ENCODE measurements at regions not wholly inside any gene's neighbourhood (a gene's known extent, or its start where the extent isn't known, plus 50 kb on each side); places are given as distances from the start of the nearest gene placed in this dataset.

GRCh38 chr10:111233439-111233838 is 156.6 kb downstream of the ADRA2A start:
- H3K27ac ChIP-seq (ENCODE audit: low read depth in 1 of 3, low read length in 2 of 3) = no peak overlapping the region
- no peak for DNase-seq
- H3K36me3 ChIP-seq (ENCODE audit: control insufficient read depth in 3 of 3, insufficient read depth in 2 of 3, low read depth in 1 of 3, low read length in 3 of 3) = no peaks in the 10 kb centered on the region
- H3K27me3 ChIP-seq (ENCODE audit: control insufficient read depth in 3 of 3, insufficient read depth in 3 of 3, low read length in 3 of 3) = peaks cover 0 to 3% (median 0%) of the 10 kb centered on the region in 3 donors
- H3K4me1 ChIP-seq (ENCODE audit: control insufficient read depth in 3 of 3, insufficient read depth in 2 of 3, low read depth in 1 of 3, low read length in 2 of 3) = no peaks in the 10 kb centered on the region
- H3K4me3 ChIP-seq (ENCODE audit: low read depth in 1 of 3, low read length in 3 of 3) = no peak overlapping the region
- 20 to 49% (median 28%) methylated on average over 1 of the region's 1 CpG for WGBS, 3 donors
- H3K9me3 ChIP-seq (ENCODE audit: control insufficient read depth in 2 of 2, insufficient read depth in 1 of 2, low read depth in 1 of 2, low read length in 1 of 2) = no peaks in the 10 kb centered on the region
- no peak for FAIRE-seq

- peaks cover 0 to 3% (median 0%) of the 10 kb centered on the region in 3 donors for H3K27me3 ChIP-seq (ENCODE audit: control insufficient read depth in 3 of 3, insufficient read depth in 3 of 3, low read length in 3 of 3)
- no peak overlapping the region for H3K4me3 ChIP-seq (ENCODE audit: low read depth in 1 of 3, low read length in 3 of 3)
- 81 to 84% (median 82%) methylated on average over 5 of the region's 5 CpGs for WGBS, 3 donors
- no peaks in the 10 kb centered on the region for H3K4me1 ChIP-seq (ENCODE audit: control insufficient read depth in 3 of 3, insufficient read depth in 2 of 3, low read depth in 1 of 3, low read length in 2 of 3)
- H3K9me3 ChIP-seq (ENCODE audit: control insufficient read depth in 2 of 2, insufficient read depth in 1 of 2, low read depth in 1 of 2, low read length in 1 of 2) = no peaks in the 10 kb centered on the region
- FAIRE-seq = no peak
- H3K27ac ChIP-seq (ENCODE audit: low read depth in 1 of 3, low read length in 2 of 3) = no peak overlapping the region
- H3K36me3 ChIP-seq (ENCODE audit: control insufficient read depth in 3 of 3, insufficient read depth in 2 of 3, low read depth in 1 of 3, low read length in 3 of 3) = no peaks in the 10 kb centered on the region
- DNase-seq = no peak
These were observed 157.5 kb downstream of the ADRA2A start for GRCh38 chr10:111234234-111234913.

GRCh38 chr10:111234914-111235302 is 158.1 kb downstream of the ADRA2A start:
- Histone ChIP-seq H3K9me3 (ENCODE audit: control insufficient read depth in 2 of 2, insufficient read depth in 1 of 2, low read depth in 1 of 2, low read length in 1 of 2) (no peaks in the 10 kb centered on the region), H3K27me3 (ENCODE audit: control insufficient read depth in 3 of 3, insufficient read depth in 3 of 3, low read length in 3 of 3) (peaks cover 0 to 3% (median 0%) of the 10 kb centered on the region in 3 donors), H3K4me3 (ENCODE audit: low read depth in 1 of 3, low read length in 3 of 3) (no peak overlapping the region), H3K4me1 (ENCODE audit: control insufficient read depth in 3 of 3, insufficient read depth in 2 of 3, low read depth in 1 of 3, low read length in 2 of 3) (no peaks in the 10 kb centered on the region), H3K36me3 (ENCODE audit: control insufficient read depth in 3 of 3, insufficient read depth in 2 of 3, low read depth in 1 of 3, low read length in 3 of 3) (no peaks in the 10 kb centered on the region), H3K27ac (ENCODE audit: low read depth in 1 of 3, low read length in 2 of 3) (no peak overlapping the region)
- FAIRE-seq (no peak), DNase-seq (no peak)
- 60 to 65% (median 62%) methylated on average over 2 of the region's 2 CpGs for WGBS, 3 donors

GRCh38 chr10:111240348-111240747 is 163.5 kb downstream of the ADRA2A start:
- no peak for DNase-seq
- no peaks in the 10 kb centered on the region for H3K4me1 ChIP-seq (ENCODE audit: control insufficient read depth in 3 of 3, insufficient read depth in 2 of 3, low read depth in 1 of 3, low read length in 2 of 3)
- H3K4me3 ChIP-seq (ENCODE audit: low read depth in 1 of 3, low read length in 3 of 3) = no peak overlapping the region
- H3K27ac ChIP-seq (ENCODE audit: low read depth in 1 of 3, low read length in 2 of 3) = no peak overlapping the region
- no peak for FAIRE-seq
- H3K36me3 ChIP-seq (ENCODE audit: control insufficient read depth in 3 of 3, insufficient read depth in 2 of 3, low read depth in 1 of 3, low read length in 3 of 3) = no peaks in the 10 kb centered on the region
- WGBS, 3 donors = 87 to 95% (median 91%) methylated on average over 1 of the region's 1 CpG
- no peaks in the 10 kb centered on the region for H3K27me3 ChIP-seq (ENCODE audit: control insufficient read depth in 3 of 3, insufficient read depth in 3 of 3, low read length in 3 of 3)
- no peaks in the 10 kb centered on the region for H3K9me3 ChIP-seq (ENCODE audit: control insufficient read depth in 2 of 2, insufficient read depth in 1 of 2, low read depth in 1 of 2, low read length in 1 of 2)

- FAIRE-seq (no peak), DNase-seq (no peak)
- H3K4me3 ChIP-seq (ENCODE audit: low read depth in 1 of 3, low read length in 3 of 3) = no peak overlapping the region
- H3K27me3 ChIP-seq (ENCODE audit: control insufficient read depth in 3 of 3, insufficient read depth in 3 of 3, low read length in 3 of 3) = no peaks in the 10 kb centered on the region
- no peak overlapping the region for H3K27ac ChIP-seq (ENCODE audit: low read depth in 1 of 3, low read length in 2 of 3)
- WGBS, 3 donors = 69 to 85% (median 75%) methylated on average over 3 of the region's 3 CpGs
- no peaks in the 10 kb centered on the region for H3K36me3 ChIP-seq (ENCODE audit: control insufficient read depth in 3 of 3, insufficient read depth in 2 of 3, low read depth in 1 of 3, low read length in 3 of 3)
- H3K4me1 ChIP-seq (ENCODE audit: control insufficient read depth in 3 of 3, insufficient read depth in 2 of 3, low read depth in 1 of 3, low read length in 2 of 3) = no peaks in the 10 kb centered on the region
- H3K9me3 ChIP-seq (ENCODE audit: control insufficient read depth in 2 of 2, insufficient read depth in 1 of 2, low read depth in 1 of 2, low read length in 1 of 2) = no peaks in the 10 kb centered on the region
These were observed 166.3 kb downstream of the ADRA2A start for GRCh38 chr10:111243126-111243525.

- no peak for DNase-seq
- no peak overlapping the region for H3K27ac ChIP-seq (ENCODE audit: low read depth in 1 of 3, low read length in 2 of 3)
These were observed 169.3 kb downstream of the ADRA2A start for GRCh38 chr10:111246136-111246535.

GRCh38 chr10:111246814-111247452 is 170.1 kb downstream of the ADRA2A start:
- Histone ChIP-seq H3K27me3 (ENCODE audit: control insufficient read depth in 3 of 3, insufficient read depth in 3 of 3, low read length in 3 of 3) (no peaks in the 10 kb centered on the region), H3K4me1 (ENCODE audit: control insufficient read depth in 3 of 3, insufficient read depth in 2 of 3, low read depth in 1 of 3, low read length in 2 of 3) (no peaks in the 10 kb centered on the region), H3K9me3 (ENCODE audit: control insufficient read depth in 2 of 2, insufficient read depth in 1 of 2, low read depth in 1 of 2, low read length in 1 of 2) (peaks cover 0 to 3% of the 10 kb centered on the region in 2 donors), H3K27ac (ENCODE audit: low read depth in 1 of 3, low read length in 2 of 3) (no peak overlapping the region), H3K4me3 (ENCODE audit: low read depth in 1 of 3, low read length in 3 of 3) (no peak overlapping the region), H3K36me3 (ENCODE audit: control insufficient read depth in 3 of 3, insufficient read depth in 2 of 3, low read depth in 1 of 3, low read length in 3 of 3) (no peaks in the 10 kb centered on the region)
- DNase-seq (no peak), FAIRE-seq (no peak)
- WGBS, 3 donors = 62 to 63% (median 63%) methylated on average over 6 of the region's 6 CpGs

More at GRCh38 chr10:111246136-111246535, 169.3 kb downstream of the ADRA2A start:
- H3K27me3 ChIP-seq (ENCODE audit: control insufficient read depth in 3 of 3, insufficient read depth in 3 of 3, low read length in 3 of 3) = no peaks in the 10 kb centered on the region
- no peak overlapping the region for H3K4me3 ChIP-seq (ENCODE audit: low read depth in 1 of 3, low read length in 3 of 3)
- no peak for FAIRE-seq
- H3K4me1 ChIP-seq (ENCODE audit: control insufficient read depth in 3 of 3, insufficient read depth in 2 of 3, low read depth in 1 of 3, low read length in 2 of 3) = no peaks in the 10 kb centered on the region
- 73 to 79% (median 79%) methylated on average over 7 of the region's 7 CpGs for WGBS, 3 donors
- no peaks in the 10 kb centered on the region for H3K36me3 ChIP-seq (ENCODE audit: control insufficient read depth in 3 of 3, insufficient read depth in 2 of 3, low read depth in 1 of 3, low read length in 3 of 3)
- H3K9me3 ChIP-seq (ENCODE audit: control insufficient read depth in 2 of 2, insufficient read depth in 1 of 2, low read depth in 1 of 2, low read length in 1 of 2) = peaks cover 0 to 3% of the 10 kb centered on the region in 2 donors

- Histone ChIP-seq H3K9me3 (ENCODE audit: control insufficient read depth in 2 of 2, insufficient read depth in 1 of 2, low read depth in 1 of 2, low read length in 1 of 2) (peaks cover 0 to 3% of the 10 kb centered on the region in 2 donors), H3K4me1 (ENCODE audit: control insufficient read depth in 3 of 3, insufficient read depth in 2 of 3, low read depth in 1 of 3, low read length in 2 of 3) (no peaks in the 10 kb centered on the region), H3K27me3 (ENCODE audit: control insufficient read depth in 3 of 3, insufficient read depth in 3 of 3, low read length in 3 of 3) (no peaks in the 10 kb centered on the region), H3K4me3 (ENCODE audit: low read depth in 1 of 3, low read length in 3 of 3) (no peak overlapping the region), H3K27ac (ENCODE audit: low read depth in 1 of 3, low read length in 2 of 3) (no peak overlapping the region), H3K36me3 (ENCODE audit: control insufficient read depth in 3 of 3, insufficient read depth in 2 of 3, low read depth in 1 of 3, low read length in 3 of 3) (no peaks in the 10 kb centered on the region)
- 82 to 87% (median 85%) methylated on average over 6 of the region's 6 CpGs for WGBS, 3 donors
- no peak for FAIRE-seq
- no peak for DNase-seq
These were observed 171.1 kb downstream of the ADRA2A start for GRCh38 chr10:111247781-111248389.

All from small intestine (tissue), 7 donors.